B cell (primary cell): ENCODE measurements at regions not wholly inside any gene's neighbourhood (a gene's known extent, or its start where the extent isn't known, plus 50 kb on each side); places are given as distances from the start of the nearest gene placed in this dataset.

ENCODE experiments used
- ATAC-seq: fragments of 200-7000 bp; cut with Tn5 transposase; one replicate; pipeline ENCODE4 v1.10.0; 2021; ENCODE audit warnings: low read depth, mild to moderate bottlenecking, moderate number of reproducible peaks, moderate library complexity
- CTCF ChIA-PET: fragments of 350-600 bp; sonication (Branson Sonifier 250); formaldehyde crosslinking; loops from one replicate; lab custom pipeline; 2021; ENCODE audit warnings: antibody characterized with exemption, inconsistent platforms; lab: Charles Lee
- POLR2A ChIA-PET: fragments of 350-600 bp; sonication (Branson Sonifier 250); formaldehyde crosslinking; loops from one replicate; lab custom pipeline; 2021; ENCODE audit warnings: antibody characterized with exemption; lab: Charles Lee
- DNase-seq: peaks from one replicate; pipeline ENCODE4 v3.0.0; 2013
- H2AFZ ChIP-seq: 2 replicates; pipeline ENCODE4 v1.6.1; 2012; ENCODE audit warnings: mild to moderate bottlenecking, low read depth, low read length; ENCODE audit not compliant: insufficient read depth, poor library complexity, severe bottlenecking
- H3K27ac ChIP-seq, 2 donors: 1 replicate in 1 of 2; 2 replicates in 1 of 2; pipeline ENCODE4 v1.5.1; 2012 to 2013; ENCODE audit warnings: low read length in 2 of 2, mild to moderate bottlenecking in 2 of 2, moderate library complexity in 1 of 2
- H3K27me3 ChIP-seq, 4 experiments: fragments of 200-600 bp in 1 of 4; sonication (generic) in 1 of 4; replicated peaks in 1 of 4; 1 replicate in 2 of 4; 2 replicates in 2 of 4; pipeline versions ENCODE4 v1.6.1 to v1.7.0; 2013 to 2016; ENCODE audit warnings: low read length in 3 of 4, mild to moderate bottlenecking in 2 of 4, mixed read lengths in 1 of 4, moderate library complexity in 1 of 4; ENCODE audit not compliant: insufficient read depth in 4 of 4, control insufficient read depth in 3 of 4; ENCODE audit errors: control extremely low read depth in 1 of 4
- H3K36me3 ChIP-seq, 2 experiments: replicated peaks in 1 of 2; 1 replicate in 1 of 2; 2 replicates in 1 of 2; pipeline versions ENCODE4 v1.6.1 to v1.7.1; 2013; ENCODE audit warnings: low read length in 1 of 2; ENCODE audit not compliant: insufficient read depth in 2 of 2, control insufficient read depth in 1 of 2; ENCODE audit errors: control extremely low read depth in 1 of 2, extremely low read depth in 1 of 2
- H3K4me1 ChIP-seq, 2 donors: fragments of 200-600 bp in 1 of 2; sonication (generic) in 1 of 2; 1 replicate in 1 of 2; 2 replicates in 1 of 2; pipeline versions ENCODE4 v1.5.1 to v1.6.1; 2013 to 2017; ENCODE audit warnings: low read length in 2 of 2; ENCODE audit not compliant: control insufficient read depth in 2 of 2, insufficient read depth in 2 of 2
- H3K4me2 ChIP-seq: replicated peaks from 2 replicates; pipeline ENCODE3; 2012; ENCODE audit warnings: mild to moderate bottlenecking, low read depth, low read length; ENCODE audit not compliant: poor library complexity, severe bottlenecking
- H3K4me3 ChIP-seq, 5 experiments: fragments of 200-600 bp in 1 of 5; sonication (generic) in 1 of 5; 1 replicate in 3 of 5; 2 replicates in 2 of 5; pipeline versions ENCODE4 v1.5.1 to v1.7.0; 2011 to 2016; ENCODE audit warnings: low read length in 4 of 5, mild to moderate bottlenecking in 4 of 5, low read depth in 2 of 5, control low read depth in 1 of 5, moderate library complexity in 1 of 5; ENCODE audit not compliant: insufficient read depth in 1 of 5; ENCODE audit errors: control extremely low read depth in 1 of 5, extremely low read depth in 1 of 5
- H3K79me2 ChIP-seq: fragments of 200-600 bp; sonication (generic); one replicate; pipeline ENCODE4 v1.6.0; 2016; ENCODE audit warnings: low read length; ENCODE audit not compliant: control insufficient read depth, insufficient read depth
- H3K9ac ChIP-seq: fragments of 200-600 bp; sonication (generic); 2 replicates; pipeline ENCODE4 v1.6.1; 2017; ENCODE audit warnings: mild to moderate bottlenecking, low read length, moderate library complexity
- H3K9me3 ChIP-seq, 3 donors: one replicate each; pipeline versions ENCODE4 v1.6.1 to v1.7.1; 2013; ENCODE audit warnings: low read length in 2 of 3; ENCODE audit not compliant: control insufficient read depth in 2 of 3, insufficient read depth in 1 of 3; ENCODE audit errors: control extremely low read depth in 1 of 3
- H4K20me1 ChIP-seq: 2 replicates; pipeline ENCODE4 v1.6.0; 2012; ENCODE audit warnings: mild to moderate bottlenecking, low read length; ENCODE audit not compliant: insufficient read depth, control insufficient read depth, poor library complexity, severe bottlenecking
- H3K27ac Mint-ChIP-seq: one replicate; pipeline ENCODE4 v1.8.0; 2021; ENCODE audit warnings: mixed read lengths
- H3K27me3 Mint-ChIP-seq: one replicate; pipeline ENCODE4 v1.8.0; 2021; ENCODE audit warnings: mixed read lengths
- H3K4me1 Mint-ChIP-seq: one replicate; pipeline ENCODE4 v1.8.0; 2021; ENCODE audit warnings: mixed read lengths
- H3K4me3 Mint-ChIP-seq: one replicate; pipeline ENCODE4 v1.8.0; 2021; ENCODE audit warnings: mixed read lengths
- H3K9me3 Mint-ChIP-seq: one replicate; pipeline ENCODE4 v1.8.0; 2022; ENCODE audit warnings: mixed read lengths; ENCODE audit not compliant: insufficient read depth
- CTCF ChIP-seq: fragments of 200-600 bp; IDR thresholded peaks from one replicate; pipeline ENCODE4 v1.8.0; 2022; ENCODE audit warnings: antibody characterized with exemption, mild to moderate bottlenecking
- EZH2 ChIP-seq: IDR thresholded peaks from 2 replicates; pipeline ENCODE4 v1.6.1; 2012; ENCODE audit warnings: borderline replicate concordance, low read depth, mild to moderate bottlenecking, moderate library complexity, low read length; ENCODE audit not compliant: insufficient read depth, poor library complexity, severe bottlenecking
- whole genome bisulfite sequencing: methylation state at CpG from one replicate; pipeline ENCODE4 v1.1.5; 2013; ENCODE audit warnings: missing lambda C conversion rate; ENCODE audit not compliant: insufficient coverage; 5-methylcytosine and 5-hydroxymethylcytosine counted together
- intact Hi-C: fragments of 100-400 bp; cut with micrococcal nuclease; formaldehyde crosslinking; loops from one replicate; pipeline ENCODE4 v1.10.0; 2022

- TF ChIP-seq EZH2: no peak
- no peak for TF ChIP-seq CTCF
- Histone ChIP-seq H3K4me3 (no peak overlapping the region), H2AFZ (no peak overlapping the region), H3K79me2 (no peaks in the 10 kb centered on the region), H3K9me3 (no peaks in the 10 kb centered on the region), H4K20me1 (no peaks in the 10 kb centered on the region), H3K4me1 (no peaks in the 10 kb centered on the region), H3K4me2 (no peak overlapping the region), H3K27me3 (peaks cover 0 to 6% (median 0%) of the 10 kb centered on the region in 4 experiments), H3K36me3 (no peaks in the 10 kb centered on the region), H3K27ac (no peak overlapping the region), H3K9ac (no peak overlapping the region)
- Mint-ChIP-seq H3K27me3 (peaks cover 25% of the 10 kb centered on the region), H3K4me3 (no peak overlapping the region), H3K4me1 (no peaks in the 10 kb centered on the region), H3K9me3 (peaks cover 4% of the 10 kb centered on the region), H3K27ac (no peak overlapping the region)
- CTCF ChIA-PET: interaction anchor here (0.8 kb wide), 1 partner anchor 1353 kb away, joined by 3 read pairs; no protein-coding TSS in a partner anchor
- 91% methylated on average over 4 of the region's 6 CpGs for WGBS
- no peak for ATAC-seq
- POLR2A ChIA-PET: no interaction called here
- DNase-seq: no peak
- intact Hi-C loops: no loop called here
Observed at GRCh38 chr2:15746703-15747550, 155.3 kb downstream of the DDX1 start.
